GM18873 (cell line): ENCODE measurements at regions not wholly inside any gene's neighbourhood (a gene's known extent, or its start where the extent isn't known, plus 50 kb on each side); places are given as distances from the start of the nearest gene placed in this dataset.
"Not testable (repeated sequence)": the region's sequence is repeated elsewhere in the genome, so short reads cannot be mapped to it uniquely, and the experiment has no call there.

Source experiments
- ATAC-seq: cut with Tn5 transposase; IDR thresholded peaks from one replicate; pipeline ENCODE4 v1.9.1; 2021; ENCODE audit warnings: mild to moderate bottlenecking, moderate library complexity, moderate number of reproducible peaks; ENCODE audit not compliant: unreplicated experiment, low FRiP score

GRCh38 chr11:15677181-15677580, 562.5 kb downstream of the INSC start:
- no peak for ATAC-seq

GRCh38 chr11:15683528-15683927, 568.8 kb downstream of the INSC start:
- ATAC-seq, result no peak

DNA sequence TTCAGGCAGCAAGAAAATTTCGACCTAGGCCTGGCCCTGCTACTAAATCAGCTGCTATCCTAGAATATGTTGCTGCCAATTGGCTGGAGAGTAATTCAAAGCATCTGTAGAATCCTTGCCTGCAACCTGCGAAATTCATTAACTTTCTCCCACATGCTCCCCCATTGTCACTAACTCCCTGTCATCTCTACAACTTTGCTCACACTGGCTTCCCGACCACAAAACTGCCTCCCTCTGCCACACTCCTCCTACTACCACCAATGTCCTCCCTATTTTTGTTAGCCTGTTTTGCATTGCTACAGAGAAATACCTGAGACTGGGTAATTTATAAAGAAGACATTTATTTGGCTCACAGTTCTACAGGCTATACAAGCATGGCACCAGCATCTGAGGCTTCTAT, 570.6 kb downstream of the INSC start:
- ATAC-seq, result no peak

- not testable (repeated sequence) for ATAC-seq
Observed at GRCh38 chr11:15686259-15686658, 571.5 kb downstream of the INSC start.

GRCh38 chr11:15687342-15687741, 572.6 kb downstream of the INSC start:
- no peak for ATAC-seq

- ATAC-seq, result no peak
Observed at GRCh38 chr11:15688351-15688792, 573.6 kb downstream of the INSC start.

GRCh38 chr11:15690320-15690719, 575.6 kb downstream of the INSC start:
- ATAC-seq, result no peak

GRCh38 chr11:15692739-15693138, 578.0 kb downstream of the INSC start:
- ATAC-seq, result no peak

GRCh38 chr11:15695096-15695721, 580.5 kb downstream of the INSC start:
- ATAC-seq, result no peak

DNA sequence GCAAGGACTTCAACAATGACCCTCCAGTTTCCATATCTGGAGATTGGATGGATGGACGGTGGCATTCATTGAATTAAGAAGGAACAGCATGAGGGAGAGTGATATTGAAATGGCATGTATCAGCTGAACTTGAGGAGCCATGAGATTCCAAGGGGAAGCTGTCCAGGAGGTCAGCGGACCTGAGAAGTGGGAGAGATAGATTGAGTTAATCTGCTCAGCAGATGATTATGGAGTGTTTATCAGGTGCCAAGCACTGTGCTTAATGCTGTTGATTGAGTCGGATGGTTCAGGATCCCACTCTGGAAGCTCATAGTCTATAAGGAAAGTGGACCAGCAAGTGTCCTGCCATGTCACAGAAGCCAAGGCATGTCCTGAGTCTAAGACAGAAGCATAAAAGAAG, 581.3 kb downstream of the INSC start:
- ATAC-seq, result no peak

DNA sequence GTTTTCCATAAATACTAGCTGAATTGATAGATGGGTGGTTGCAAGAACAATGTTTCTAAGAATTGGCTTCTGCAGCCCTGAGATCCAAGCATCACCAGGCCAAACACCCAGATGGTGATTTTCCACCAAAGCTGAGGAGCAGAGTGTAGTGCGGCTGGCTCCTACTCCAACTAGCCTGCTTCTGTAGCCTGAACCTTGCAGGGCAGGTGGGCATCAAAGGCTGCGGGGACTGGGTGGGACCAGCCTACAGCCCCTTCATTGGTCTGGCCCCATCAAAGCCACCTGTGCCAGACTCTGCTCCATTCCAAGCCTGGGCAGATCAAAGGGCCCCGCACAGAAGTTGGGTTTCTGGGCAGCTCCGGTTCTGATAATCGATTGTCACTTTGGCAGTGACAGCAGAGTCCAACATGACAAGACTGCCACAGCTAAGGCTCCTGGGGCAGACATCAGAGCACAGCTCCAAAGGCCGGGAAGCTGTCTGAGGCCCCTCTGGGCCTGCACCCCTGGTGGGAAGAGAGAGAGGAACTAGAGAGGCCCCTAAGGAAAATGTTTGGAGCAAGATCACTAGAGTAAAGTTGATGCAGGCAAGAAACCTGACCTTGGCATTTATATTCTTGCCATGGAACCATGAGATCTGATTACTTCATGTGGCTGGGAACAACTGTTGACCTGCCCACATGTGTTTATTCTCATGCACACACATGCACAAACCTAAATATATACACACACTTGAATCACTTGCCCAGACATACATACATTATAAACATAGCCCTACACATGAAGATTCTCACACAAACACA, 582.9 kb downstream of the INSC start:
- ATAC-seq, result no peak

GRCh38 chr11:15698855-15699254, 584.1 kb downstream of the INSC start:
- no peak for ATAC-seq

DNA sequence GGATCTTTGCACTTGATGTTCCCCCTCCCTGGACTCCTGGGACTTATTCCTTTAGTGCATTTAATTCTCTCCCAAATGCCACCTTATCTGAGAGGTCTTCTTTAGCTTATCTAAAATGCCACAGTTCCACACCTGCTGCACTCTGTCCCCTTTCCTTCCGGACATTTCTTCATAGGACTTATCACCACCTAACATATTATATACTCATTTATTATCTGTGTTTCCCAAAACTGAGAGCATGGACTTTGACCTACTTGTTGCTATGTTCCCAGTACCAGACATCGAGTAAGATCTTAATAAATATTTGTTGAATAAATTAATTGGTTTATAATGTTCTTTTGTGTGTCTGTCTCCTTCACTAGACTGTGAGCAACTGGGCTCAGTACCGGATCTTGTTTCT, 585.3 kb downstream of the INSC start:
- no peak for ATAC-seq

- no peak for ATAC-seq
Observed at GRCh38 chr11:15700456-15700855, 585.7 kb downstream of the INSC start.

- ATAC-seq, result no peak
Observed at GRCh38 chr11:15704064-15704463, 589.3 kb downstream of the INSC start.

DNA sequence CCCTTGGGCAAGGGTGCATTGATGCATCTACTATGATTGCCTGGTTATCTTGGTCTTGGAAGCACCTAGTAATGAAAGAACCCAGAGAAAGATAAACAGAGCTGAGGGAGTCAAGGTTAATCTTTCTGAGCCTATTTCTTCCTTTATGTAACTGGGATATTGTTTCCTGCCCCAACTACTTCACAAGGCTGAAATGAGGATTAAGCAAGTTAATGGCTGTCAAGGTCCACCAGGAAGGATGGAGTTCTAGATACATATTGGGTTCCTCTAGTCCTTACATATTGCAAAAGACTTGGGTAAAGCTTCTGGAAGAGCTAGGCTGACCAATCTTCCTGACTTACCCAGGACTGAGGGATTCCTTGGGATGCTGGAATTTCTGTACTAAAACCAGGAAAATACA, 589.8 kb downstream of the INSC start:
- ATAC-seq, result no peak

GRCh38 chr11:15705891-15706290, 591.2 kb downstream of the INSC start:
- no peak for ATAC-seq

- no peak for ATAC-seq
Observed at GRCh38 chr11:15707194-15707593, 592.5 kb downstream of the INSC start.

DNA sequence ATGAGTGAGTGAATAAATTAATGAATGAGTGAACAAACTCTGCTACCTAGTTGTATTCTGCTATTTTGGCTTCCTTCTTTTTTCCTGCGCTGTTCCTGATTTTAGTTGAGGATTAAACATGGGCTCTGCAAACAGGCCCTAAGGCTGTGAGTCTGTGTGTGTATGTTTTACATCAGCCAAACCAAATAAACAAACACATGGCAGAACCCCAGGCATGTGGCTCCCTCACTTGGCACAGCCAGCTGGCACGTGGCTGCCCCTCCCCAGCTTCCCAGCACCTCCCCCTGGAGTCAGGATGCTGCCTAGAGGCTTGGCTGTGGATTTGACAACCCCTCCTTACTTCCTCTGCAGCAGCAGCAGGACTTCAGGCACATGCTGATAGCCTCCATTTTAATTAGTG, 593.2 kb downstream of the INSC start:
- ATAC-seq, result no peak

GRCh38 chr11:15710580-15711275, 596.0 kb downstream of the INSC start:
- no peak for ATAC-seq

- ATAC-seq, result no peak
Observed at GRCh38 chr11:15711311-15711710, 596.6 kb downstream of the INSC start.
